Stimulated activated CD4-positive, alpha-beta T cell treated with anti-CD3 and anti-CD28 coated beads, Interleukin-12 subunit alpha, Interleukin-12 subunit beta, amount 100 ng/mL, for 48 hours (primary cell): ENCODE measurements at regions not wholly inside any gene's neighbourhood (a gene's known extent, or its start where the extent isn't known, plus 50 kb on each side); places are given as distances from the start of the nearest gene placed in this dataset.
"Not testable (repeated sequence)": the region's sequence is repeated elsewhere in the genome, so short reads cannot be mapped to it uniquely, and the experiment has no call there.

ENCODE experiments used
- DNase-seq, 3 donors: peaks; one replicate each; pipeline ENCODE4 v3.0.0-alpha.2; 2020; ENCODE audit warnings: low read depth in 2 of 3, low spot score in 1 of 3

DNA sequence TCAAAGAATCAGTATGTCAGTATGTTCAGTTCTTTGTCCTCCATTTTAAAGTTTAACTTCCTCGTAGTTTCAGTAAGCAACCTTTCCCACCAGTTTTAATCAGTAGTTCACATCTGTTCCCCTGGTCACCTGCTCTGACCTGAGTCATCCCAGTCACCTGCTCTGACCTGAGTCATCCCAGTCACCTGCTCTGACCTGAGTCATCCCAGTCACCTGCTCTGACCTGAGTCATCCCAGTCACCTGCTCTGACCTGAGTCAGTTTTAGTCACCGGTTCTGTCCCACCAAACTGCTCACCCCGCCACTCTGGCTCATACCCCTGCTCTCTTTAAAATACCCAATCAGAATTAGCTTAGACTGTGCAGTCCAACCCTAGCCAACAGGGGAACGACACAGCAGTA, 180.1 kb upstream of the CNTN6 start:
- DNase-seq = not testable (repeated sequence)

DNA sequence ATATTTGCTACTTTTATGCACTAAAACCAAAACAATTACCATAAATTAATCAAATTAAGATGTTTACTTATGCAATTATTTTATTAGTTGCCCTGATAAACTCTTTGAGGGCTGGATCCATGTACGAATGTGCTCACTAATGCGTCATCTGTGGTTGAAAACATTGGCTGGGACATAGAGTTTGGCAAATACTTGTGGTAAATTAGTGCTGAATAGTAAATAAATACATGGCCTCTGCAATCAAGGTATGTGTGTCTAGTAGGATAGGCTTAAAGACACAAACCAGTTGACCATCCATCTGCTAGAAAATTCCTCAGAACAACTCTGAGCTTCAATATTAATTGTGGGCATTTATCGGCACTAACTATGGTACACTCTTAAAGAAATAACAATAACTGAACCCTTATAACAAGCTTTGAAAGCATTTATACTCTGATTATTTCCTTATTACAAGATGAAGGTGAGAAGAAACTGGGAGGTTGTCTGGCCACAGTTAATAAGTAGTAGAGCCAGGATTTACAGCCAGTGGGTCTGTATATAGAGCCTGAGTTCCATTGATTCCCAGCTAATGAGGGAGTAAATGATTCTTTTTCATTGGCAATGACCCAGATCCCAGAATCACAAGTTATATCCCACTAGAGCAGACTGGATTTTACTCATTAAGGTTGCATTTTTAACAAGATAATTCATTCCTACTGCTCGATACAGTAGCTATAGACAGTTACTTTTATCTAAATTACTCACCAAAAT, 169.5 kb upstream of the CNTN6 start:
- no peak for DNase-seq

DNA sequence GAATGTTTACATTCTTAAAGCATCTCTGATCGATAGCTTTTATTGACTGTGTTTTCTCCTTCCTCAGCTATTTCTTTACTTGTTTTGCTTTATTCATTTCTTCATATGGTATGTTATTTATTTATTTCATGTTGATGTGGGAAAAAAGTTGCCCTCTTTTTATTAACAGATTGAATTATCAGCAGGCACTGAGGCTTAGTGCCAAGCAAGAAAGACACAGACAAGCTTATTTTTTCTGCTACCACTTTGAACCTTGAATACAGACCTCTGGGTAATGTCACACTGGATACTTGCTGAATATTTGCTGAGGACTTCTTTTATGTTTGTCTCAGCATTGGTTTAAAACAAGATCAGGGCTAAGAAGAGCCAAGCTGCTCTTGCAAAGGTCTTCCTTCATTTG, 162.0 kb upstream of the CNTN6 start:
- DNase-seq = no peak

DNA sequence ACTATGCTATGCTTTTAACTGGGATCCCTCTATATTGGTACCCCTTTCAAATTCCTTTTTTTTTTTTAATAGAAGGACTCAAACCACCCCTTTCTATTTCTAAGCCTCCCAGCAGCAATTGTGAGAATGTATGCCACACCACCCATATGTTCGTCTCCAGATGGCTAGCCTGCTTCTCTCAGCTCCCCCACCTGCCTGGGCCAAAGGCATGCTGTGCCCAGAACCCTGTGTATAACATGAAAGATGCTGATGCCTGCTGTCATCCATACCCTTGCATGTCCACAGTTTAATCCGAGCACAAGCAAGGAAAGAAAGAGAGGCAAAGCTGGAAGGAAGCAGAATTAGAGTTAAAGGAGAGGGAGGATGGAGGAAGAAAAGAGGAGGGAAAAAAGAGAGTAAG, 159.5 kb upstream of the CNTN6 start:
- no peak for DNase-seq

DNA sequence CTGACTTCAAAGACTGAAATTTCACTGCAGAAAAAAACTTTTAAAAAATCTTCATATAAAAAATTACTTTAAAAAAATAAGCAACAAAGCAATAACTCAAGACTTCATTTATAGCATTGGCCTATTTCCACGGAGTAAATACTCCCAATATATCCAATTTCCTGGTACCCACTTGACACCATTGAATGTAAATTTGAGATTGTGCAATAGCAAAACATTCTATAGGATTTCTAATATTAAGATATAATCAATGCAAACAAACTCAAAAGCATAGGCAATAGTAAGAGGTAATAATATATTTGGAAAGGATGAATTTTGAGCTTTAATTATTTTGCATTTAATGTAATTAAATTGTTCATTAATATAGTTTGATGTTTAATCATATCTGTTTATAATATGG, 148.0 kb upstream of the CNTN6 start:
- no peak for DNase-seq

DNA sequence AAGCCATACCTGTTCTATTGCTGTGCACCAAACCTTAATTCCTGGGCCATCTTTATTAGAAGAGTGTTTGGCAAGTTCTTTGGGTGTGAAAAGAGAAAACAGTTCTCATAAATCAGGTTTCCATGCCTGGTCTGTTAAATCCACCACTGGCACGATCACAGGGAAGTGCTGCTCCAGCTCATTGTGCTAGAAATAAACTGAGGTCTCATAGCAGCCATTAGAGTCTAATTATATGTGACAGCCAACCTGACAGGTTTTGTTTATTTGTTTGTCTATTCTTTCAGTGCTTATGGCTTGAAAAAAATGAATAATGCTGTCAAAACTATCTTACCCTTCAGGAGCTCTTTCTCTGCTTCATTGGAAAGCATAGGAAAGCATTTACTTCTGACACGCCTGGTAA, 147.1 kb upstream of the CNTN6 start:
- DNase-seq = no peak

DNA sequence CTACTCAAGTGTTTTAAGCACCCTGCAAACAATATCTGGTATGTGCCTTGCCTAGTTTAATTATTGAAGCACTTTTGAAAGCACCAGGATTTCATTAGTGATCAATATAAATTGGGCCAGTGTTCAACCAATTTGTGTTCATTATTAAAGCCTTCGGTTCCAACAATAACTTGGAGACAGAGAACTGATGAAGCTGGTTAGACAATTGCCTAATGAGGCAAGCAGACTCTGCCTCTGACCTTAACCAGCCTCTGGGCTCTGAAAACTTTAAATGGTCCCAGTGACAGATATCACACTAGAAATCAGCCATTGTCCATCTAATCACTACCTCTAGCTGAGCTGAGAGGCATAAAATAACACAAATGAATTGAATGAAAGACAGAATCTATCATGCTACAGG, 139.9 kb upstream of the CNTN6 start:
- DNase-seq = no peak

DNA sequence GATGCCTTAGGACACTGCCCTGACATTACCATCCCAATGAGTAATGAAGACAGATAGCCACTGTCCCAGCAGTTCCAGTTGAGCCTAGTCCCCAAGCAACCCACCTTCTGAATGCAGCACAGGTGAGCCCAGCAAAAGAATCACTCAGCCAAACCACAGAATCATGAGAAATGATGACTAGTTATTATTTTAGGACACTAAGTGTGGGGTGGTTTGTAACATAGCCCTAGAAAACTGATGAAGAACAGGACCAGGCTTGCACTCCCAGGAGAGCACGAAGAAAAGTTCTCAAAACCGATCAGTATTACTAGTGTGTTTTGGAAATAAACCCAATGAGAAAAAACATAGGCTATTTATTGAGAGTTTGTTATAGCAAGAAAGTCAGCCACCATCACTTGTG, 129.6 kb upstream of the CNTN6 start:
- no peak for DNase-seq

DNA sequence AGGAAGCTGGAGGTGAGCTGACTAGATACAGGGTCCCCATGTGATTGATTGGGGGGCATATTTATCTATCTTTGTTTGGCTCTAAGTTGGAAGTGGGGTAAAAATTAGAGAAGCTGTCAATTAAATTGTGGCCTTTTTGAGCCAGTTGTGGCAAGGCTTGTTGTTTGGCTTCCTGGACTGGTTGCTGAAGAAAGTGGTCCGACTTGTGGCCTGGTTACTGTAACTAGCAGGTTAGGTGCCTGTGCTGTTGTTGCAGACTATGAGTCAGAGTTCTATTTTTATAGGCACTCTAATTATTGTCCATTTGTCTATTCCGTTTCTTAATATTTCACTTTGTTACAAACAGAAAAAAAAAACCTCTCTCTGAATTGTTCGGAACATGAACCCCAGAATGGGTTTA, 129.1 kb upstream of the CNTN6 start:
- DNase-seq = no peak

DNA sequence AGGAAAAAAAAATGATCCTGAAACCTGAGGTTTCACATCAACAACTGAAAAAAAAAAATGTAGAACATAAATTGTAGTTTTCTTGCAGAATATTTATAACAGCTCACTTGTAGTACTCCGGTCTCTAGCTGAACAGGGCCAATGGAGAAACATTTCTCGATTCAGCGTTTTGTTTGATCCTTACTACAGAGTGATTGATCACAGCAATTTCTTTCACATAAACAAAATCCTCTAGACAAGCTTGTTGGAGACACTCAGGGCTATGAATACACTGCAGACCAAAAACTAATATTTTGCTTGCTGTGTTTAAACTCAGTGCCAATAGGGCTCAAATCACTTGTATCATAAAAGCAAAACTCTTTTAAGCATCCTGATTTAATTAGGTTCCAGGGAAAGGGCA, 127.0 kb upstream of the CNTN6 start:
- DNase-seq = no peak

DNA sequence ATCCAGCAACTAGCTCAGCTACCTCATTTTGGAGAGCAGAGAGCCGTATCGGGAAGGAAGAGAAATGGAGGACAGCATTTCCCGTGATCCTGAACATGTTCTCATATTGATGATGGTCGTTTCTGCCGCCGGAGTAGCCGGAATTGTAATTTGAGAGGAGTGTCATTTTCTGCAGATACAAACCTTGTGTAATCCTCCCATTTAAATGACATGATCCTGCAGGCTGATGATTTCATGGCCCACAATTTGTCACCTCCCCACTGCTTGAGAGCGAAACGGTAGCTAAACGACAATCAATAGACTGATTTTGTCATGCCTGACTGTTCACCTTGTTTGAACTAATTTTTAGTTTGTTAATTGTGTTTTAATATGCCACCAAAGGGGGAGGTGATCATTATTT, 126.5 kb upstream of the CNTN6 start:
- DNase-seq = no peak

DNA sequence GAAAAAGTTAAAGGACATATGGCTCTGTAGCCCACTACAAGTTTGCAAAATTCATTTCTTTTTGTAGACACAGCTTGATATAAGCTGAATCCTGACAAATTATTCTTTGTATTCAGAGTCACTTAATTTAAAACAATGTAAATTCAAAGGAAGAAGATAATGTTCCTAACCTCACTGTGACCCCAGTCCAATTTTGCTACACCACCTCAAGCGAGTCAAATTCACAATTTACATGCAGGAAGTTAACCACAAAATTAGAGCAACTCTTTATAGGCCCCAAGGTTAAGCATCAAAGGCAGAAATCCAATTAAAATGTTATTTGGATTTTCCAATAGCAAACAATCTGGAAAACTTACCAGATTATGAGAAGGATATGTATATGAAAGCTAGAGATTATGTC, 119.5 kb upstream of the CNTN6 start:
- DNase-seq = no peak

DNA sequence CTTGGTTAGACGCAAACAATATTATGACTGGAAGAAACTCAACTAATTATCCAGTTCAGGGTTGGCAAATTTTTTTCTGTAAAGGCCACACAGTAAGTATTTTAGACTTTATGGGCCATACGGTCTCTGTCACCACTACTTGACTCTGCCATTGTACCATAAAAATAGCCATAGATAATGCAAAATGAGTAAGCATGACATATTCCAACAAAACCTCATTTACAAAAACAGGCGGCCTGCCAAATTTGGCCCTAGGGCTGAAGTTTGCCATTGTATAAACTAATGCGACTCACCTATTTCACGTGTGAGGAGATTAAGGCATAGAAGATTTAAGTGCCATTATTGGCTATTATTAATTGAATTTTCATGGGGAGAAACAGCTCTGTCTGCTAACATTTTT, 116.8 kb upstream of the CNTN6 start:
- DNase-seq = no peak

DNA sequence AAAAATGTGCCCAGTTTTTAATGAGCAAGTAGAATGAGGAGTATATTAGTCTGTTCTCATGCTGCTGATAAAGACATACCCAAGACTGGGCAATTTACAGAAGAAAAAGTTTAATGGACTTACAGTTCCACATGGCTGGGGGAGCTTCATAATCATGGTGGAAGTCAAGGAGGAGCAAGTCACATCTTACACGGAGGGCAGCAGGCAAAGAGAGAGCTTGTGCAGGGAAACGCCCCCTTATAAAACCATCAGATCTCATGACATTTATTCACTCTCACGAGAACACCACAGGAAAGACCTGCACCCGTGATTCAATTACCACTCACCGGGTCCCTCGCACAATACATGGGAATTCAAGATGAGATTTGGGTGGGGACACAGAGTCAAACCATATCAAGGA, 111.7 kb upstream of the CNTN6 start:
- no peak for DNase-seq

DNA sequence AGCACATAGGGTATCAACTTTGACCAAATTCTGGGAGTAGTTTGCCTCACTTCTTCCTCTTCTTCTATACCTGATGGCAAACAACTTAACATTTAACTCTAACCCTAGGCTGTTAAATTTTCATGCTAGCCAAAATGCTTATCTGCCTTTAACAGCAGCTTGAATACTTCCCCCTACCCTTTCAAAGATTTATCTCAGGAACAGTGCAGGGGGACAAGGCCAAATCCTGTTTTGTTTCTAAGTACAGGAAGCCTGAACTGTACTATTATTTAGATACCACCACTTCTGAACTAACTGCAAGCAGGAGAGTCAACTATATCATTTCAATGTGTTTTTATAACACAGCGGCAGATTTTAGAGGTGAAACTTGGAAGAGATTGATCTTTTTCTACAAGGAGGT, 104.0 kb upstream of the CNTN6 start:
- DNase-seq = no peak

DNA sequence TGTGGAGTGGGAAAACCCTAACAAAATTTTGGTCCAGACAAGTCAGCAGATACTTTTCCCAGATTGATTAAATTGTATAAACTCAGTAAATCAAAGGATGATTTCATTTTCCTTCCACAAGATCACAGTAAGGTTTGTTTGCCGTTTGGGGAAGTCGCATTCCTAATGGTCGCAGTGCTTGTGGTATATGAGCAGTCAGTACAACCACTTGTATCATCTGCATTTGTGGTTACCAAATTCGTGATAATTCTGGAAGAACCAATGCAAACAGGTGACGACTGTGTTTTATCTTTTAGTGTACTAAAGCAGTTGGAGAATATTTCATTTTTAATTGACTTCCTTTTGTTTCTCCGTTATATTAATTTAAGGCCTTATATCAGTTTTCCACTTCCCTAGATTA, 100.0 kb upstream of the CNTN6 start:
- no peak for DNase-seq

DNA sequence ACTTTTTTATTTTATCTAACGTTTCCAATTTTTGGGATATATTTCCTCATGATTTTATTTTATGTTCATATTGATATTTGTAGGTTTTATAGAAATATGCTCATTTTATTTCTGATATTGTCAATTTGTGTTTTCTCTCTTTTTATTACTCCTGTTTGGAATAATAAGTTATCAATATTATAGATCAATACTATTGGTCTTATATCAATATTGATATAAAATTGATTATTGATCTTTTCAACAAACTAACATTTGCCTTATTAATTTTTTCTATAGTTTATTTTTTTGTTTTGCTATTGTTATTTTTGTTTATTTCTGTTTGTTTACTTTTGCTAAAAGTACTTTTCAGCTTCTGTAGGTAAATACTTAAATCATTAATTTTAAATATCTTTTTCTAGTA, 90.8 kb upstream of the CNTN6 start:
- no peak for DNase-seq

DNA sequence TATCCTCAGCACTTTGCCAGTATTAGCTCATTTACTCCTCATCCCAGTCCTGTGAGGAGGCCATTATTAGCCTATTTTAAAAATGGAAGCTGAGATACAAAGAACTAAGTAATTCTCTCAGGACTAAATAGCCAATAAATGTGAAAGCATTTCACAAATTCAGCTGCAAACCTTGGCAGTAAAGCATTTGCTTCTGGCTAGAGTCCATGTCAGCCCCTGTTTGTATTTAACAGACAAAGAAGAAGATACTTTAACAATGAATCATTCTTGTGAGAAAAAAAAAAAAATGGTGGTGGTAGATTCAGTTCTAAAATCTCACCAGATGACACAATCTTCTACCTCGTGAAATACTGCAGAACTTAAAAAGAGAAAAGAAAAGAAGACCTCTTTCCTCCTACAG, 85.0 kb upstream of the CNTN6 start:
- DNase-seq = no peak

DNA sequence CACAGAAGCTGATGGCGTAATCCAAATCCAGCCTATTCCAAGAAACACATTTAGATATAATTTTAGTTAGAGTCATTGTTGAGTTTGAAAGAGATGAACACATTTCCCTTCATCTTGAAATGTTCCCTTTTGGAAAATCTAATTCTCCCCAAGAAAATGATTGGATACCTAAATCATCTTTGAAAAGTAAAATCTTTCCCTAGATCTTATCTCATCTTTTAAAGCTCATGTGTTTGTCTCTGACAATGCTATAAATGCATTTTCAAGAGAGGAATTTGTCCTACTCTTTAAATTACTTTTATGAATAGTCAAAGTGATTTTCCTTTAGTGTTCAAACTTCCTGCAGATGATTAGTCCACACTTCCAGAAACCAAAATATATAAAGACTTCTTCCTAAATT, 82.6 kb upstream of the CNTN6 start:
- DNase-seq = no peak

DNA sequence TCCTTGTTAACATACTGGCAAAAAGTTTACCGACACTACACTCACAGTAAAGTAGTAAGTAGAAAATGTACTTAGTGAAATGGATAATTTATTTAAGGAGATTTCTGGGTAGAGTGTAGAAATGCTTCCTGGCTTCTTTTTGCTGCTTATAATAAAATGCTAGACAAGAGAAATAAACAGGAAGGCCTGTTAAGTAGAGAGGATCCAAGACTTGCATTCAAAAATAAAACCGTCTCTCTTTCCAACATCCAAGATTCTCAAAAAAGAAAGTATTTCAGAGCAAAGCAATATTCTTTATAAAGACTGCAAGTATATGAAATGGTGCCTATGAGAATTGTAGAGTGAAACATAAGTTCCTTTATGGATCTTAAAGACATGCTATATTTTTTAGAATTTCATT, 77.0 kb upstream of the CNTN6 start:
- DNase-seq = no peak

DNA sequence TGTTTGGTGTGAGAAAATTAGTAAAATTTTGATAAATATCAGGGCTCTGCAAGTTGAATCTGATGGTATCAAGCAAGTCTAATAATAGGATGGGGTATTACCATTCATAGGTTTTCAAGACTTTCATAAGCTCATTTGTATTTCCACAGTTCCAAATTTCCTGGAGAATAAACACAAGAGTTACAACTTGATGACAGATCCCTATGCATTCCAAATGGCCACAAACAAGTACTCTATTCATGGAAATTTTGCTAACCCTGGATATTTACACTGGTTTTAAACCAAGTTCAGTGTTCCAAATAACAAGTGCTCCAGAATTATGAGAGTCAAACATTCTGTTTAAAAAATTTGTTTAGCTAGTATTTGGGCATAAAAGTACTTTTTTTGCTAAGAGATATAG, 75.0 kb upstream of the CNTN6 start:
- DNase-seq = no peak

DNA sequence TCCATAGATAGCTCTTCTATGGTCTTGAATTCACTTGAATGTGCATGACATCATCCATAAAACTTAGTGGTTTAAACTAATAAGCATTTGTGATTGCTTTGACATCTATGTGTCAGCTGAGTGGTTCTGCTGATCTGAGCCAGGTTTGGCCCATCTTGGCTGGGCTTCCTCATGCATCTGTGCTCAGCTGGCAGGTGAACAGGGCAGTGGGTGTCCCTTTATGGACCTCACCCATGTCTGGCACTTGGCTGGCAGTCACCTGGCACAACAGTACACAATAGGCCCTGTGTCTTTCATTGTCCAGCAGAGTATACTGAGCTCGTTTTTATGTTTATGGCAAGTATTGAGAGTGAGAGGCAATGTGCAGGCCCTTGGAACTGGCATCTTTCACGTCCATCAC, 73.7 kb upstream of the CNTN6 start:
- DNase-seq = no peak

DNA sequence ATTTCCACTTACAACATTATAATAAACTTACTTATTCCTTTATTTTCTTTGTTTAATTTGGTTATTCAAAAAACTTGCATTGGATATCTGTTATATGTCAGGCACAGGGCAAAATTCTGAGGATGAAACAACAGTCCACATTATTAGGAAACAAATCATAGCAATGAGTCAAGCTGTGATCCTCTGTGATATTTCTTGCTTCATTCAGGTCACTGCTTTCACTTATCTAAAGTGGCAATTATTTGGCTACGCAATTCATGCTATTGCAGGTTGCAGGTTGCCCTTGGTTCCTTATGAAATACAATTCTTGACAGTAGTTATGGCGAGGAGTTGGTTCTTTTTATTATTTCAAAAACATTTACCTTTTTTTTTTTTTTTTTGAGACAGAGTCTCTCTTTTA, 66.4 kb upstream of the CNTN6 start:
- no peak for DNase-seq
